DMS 273 (cell line): ENCODE measurements at regions not wholly inside any gene's neighbourhood (a gene's known extent, or its start where the extent isn't known, plus 50 kb on each side); places are given as distances from the start of the nearest gene placed in this dataset.

Experiments used
- DNase-seq: peaks from one replicate; lab custom pipeline; 2025; ENCODE audit not compliant: unreplicated experiment; lab: John Stamatoyannopoulos, UW

DNA sequence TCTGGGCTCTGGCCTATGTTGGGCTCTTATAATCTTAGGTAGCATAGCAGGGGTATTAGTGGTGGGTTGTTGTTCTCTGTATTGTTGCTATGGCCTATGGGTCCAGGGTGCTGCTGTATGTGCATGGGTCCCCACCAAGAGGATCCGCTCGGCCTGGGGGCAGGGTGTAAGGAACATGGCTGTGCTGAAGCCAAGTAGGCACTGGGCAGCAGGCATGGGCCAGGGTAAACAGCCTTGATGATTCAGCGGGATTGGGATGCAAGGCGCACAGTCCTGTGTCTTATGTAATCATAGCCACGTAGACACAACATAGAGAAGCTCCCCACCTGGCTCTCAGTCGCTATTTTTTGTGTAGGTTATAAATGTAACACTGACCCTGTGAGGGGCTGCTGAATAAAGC is 306.9 kb downstream of the ZPLD1 start:
- no peak for DNase-seq

DNA sequence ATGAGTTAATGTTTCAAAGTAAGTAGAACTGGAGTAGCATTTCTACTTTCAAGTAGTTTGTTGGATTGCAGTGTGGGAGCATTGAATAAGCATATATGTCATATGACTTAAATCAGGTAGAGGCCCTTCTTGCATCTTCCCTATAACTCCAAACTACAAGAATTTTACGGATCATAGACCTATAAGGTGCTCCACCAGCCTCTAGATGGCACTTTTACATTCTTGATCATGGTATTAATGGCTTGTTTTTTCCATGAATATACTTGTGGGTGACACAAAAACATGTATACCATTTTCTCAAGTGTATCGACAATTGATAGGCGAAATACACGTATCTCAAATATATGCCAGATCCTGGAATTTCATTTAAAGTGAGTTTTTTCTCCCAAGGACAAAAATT is 311.1 kb downstream of the ZPLD1 start:
- peak; percentile 24 for DNase-seq

DNA sequence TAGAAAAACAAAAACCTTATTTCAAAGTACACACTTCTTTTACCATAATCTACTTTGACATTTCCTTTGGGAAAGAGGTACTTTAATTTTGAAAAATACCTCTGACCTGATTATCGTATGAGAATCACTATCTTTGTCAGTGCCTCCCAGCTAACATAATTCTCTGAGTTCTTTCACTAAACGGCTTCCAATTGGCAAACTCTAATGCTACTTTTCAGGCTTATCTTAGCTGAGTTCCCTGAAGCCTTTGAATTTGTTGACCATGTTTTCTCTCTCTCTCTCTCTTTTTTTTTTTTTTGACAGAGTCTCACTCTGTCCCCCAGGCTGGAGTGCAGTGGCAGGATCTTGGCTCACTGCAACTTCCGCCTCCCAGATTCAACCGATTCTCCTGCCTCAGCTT is 312.8 kb downstream of the ZPLD1 start:
- DNase-seq = no peak

- no peak for DNase-seq
Observed at GRCh38 chr3:102748646-102749045, 313.8 kb downstream of the ZPLD1 start.

- DNase-seq = no peak
Observed at GRCh38 chr3:102750322-102750721, 315.5 kb downstream of the ZPLD1 start.

DNA sequence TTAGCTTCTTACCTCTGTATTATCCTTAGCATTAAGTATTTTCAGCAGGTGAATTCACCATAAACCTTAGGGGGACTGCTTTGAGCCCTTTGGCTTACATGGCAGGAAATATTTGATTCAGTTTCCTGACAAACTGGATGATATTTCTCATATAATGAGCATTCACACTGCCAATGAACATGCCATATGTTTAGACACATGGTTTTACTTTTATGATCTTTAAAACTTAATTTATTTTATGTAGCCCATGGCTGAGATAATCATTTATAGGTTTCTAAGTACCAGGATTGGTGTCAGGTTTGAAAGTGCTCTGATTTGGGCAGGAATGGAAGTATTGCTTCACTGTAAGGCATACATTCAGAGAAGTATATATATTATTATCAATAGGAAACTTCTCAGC is 319.1 kb downstream of the ZPLD1 start:
- no peak for DNase-seq

- no peak for DNase-seq
Observed at GRCh38 chr3:102756706-102757105, 321.9 kb downstream of the ZPLD1 start.

DNA sequence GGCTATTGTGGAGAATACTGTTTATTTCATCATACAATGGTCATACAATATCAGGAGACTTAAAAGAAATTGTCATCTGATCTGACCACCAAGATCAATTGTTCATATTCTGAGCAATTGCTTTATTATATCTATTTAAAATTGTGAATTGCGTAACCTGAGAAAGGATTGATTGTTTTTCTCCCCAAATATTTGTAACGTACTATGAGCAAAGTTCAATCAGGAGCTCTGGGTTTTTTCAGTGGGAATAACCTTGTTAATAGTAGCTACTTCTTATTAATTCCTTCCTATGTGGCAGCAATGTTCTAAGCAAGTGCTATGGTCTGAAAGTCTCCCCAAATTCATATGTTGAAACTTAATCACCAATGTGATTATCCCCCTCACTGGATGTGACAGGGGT is 323.1 kb downstream of the ZPLD1 start:
- DNase-seq = no peak

GRCh38 chr3:102761766-102762165 is 327.0 kb downstream of the ZPLD1 start:
- DNase-seq = no peak

GRCh38 chr3:102790747-102791325 is 356.0 kb downstream of the ZPLD1 start:
- DNase-seq = no peak

DNA sequence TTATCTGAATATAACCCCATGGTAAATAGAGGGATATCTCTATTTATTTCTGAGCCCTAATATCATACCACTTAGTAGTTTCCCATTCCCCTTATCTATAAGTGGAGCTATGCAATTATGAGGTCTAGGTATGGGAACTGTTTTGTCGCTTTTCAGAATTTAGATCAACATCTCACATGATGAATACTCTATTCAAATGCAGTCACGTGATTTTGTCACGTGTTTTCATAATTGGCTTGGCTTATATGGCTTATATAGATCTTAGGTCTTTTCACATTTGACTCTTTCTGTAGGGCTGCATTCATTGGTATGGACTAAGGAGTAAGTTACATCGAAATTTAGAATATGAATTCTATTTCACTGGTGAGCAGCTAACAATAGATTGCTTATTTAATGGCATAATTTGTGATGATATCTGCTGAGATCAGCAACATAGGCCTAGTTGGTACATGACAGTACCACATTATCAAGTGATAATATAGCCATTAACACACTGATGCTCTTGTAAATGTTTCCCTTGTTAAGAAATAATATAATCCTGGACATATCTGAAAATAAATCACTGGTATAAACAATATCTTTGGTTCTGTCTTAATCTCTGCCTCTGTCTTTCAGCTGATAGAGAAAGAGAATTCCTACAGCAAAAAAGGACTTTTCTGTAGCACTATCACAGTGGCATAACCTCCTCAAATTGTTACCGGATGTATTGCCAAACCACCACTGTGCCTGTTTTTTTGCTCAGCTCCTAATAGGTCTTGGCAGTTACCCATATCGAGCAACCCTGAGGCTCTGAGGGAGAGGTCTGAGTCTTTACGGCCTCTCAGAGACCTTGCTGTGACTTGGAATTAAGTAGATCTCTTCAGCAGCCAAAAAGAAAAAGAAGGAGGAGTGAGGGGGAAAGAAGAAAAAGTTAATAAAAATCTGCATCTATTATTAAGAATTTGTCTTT is 357.1 kb downstream of the ZPLD1 start:
- DNase-seq = no peak

DNA sequence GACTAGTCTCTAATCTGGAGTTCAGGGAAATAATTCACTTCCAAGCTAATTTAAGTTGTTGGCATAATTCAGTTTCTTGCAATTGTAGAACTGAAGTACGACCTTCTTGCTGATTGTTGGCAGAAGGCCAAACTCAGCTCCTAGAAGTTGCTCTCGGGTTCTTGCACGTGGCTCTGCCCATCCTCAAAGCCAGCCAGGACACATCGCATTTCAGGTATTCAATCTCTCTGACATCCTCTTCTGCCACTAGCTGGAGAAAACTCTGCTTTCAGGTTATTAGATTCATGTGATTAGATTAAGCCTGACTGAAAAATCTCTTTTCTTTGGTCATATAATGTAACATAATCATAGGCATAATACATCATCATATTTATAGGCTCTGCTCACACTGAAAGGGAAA is 362.0 kb downstream of the ZPLD1 start:
- DNase-seq = no peak

DNA sequence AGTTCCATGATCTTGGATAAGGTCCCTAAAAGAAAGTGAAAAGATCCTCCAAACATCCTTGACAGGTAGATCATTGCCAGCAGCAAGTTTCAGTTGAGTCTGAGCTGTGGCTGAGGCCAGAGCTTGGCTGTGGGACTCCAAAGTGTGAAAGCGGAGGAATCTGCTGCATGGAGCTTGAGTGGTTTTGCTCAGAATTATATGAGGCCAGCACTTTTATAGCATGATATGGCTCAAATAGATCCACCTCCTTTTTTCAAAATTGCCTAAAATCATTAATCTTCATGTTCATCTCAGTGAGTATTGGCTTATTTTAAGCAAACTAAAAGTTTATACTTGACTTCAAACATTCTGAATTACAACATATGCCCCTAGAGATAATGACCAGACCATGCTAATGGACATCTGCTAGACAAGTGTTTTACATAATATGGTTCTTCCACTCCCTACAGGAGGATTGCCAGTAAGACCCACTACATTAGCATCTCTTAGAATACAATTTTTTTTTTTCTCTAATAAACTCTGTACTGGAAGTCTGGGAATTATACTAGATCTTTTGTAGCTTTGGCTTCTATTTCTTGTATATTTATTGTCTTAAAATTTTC is 368.1 kb downstream of the ZPLD1 start:
- no peak for DNase-seq

GRCh38 chr3:102810937-102811336 is 376.1 kb downstream of the ZPLD1 start:
- no peak for DNase-seq

DNA sequence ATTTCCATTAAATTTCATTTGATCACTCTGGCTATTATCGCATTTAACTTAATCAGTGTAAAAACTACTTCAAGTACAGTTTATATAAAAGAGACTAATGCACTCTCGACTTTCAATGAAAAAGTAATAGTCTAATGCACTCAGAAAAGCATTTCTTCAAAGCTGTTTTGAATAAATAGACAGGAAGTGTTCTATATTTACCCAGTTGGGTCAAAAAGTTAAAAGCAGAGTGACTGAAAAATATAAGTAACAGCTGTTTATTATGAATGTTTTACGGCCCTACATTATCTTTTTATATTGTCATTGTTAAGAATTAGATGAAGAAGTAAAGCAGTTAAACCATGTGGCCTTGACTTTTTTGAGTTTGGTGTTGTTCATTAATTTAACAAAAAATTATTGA is 391.8 kb downstream of the ZPLD1 start:
- no peak for DNase-seq

DNA sequence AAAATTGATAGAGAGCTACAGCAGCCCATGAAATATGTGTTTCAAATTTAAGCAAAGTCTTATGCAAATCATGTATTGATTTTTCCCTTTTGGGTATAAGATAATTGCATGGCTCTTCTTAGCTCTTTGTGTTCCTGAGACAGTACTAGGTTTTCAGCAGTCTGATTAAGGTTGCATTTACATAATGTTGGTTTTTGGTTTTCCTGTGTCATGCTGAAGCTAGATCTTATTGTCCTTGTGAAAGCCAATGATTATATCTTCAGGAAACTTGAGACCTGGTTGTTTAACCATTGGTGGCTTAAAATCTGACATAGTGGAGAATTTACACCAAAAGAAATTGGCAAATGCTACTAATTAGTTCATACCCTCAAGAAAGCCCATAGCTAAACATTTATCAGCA is 392.6 kb downstream of the ZPLD1 start:
- DNase-seq = no peak

- no peak for DNase-seq
Observed at GRCh38 chr3:102830415-102830814, 395.6 kb downstream of the ZPLD1 start.

DNA sequence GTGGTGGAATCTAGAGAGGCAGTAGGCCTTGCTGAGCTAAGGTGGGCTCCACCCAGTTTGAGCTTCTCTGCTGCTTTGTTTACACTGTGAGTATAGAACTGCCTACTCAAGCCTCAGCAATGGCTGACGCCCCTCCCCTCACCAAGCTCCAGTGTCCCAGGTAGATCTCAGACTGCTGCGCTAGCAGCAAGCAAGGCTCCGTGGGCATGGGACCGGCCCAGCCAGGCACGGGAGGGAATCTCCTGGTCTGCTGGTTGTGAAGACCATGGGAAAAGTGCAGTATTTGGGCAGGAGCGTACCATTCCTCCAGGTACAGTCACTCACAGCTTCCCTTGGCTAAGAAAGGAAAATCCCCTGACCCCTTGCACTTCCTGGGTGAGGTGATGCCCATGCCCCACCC is 407.1 kb downstream of the ZPLD1 start:
- no peak for DNase-seq

DNA sequence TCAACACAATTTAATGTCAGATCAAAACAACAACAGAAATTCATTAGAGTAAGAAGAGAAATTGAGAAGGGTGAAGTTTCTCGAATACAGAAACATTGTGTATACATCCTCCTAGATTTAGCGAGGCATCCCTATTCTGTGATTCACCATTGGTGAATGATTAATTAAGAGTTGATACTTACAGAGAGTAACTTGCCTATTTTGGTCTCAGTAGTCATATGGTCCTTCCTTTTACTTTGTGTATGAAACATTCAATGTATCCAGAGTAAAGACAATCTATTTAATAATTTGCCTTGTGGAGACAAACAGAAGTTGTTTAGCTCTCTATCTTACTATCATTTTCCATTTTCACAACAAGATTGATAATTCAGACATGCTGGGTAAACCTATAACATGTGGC is 432.0 kb downstream of the ZPLD1 start:
- no peak for DNase-seq

- DNase-seq = no peak
Observed at GRCh38 chr3:102883515-102883914, 448.7 kb downstream of the ZPLD1 start.

- no peak for DNase-seq
Observed at GRCh38 chr3:102885289-102885688, 450.5 kb downstream of the ZPLD1 start.

DNA sequence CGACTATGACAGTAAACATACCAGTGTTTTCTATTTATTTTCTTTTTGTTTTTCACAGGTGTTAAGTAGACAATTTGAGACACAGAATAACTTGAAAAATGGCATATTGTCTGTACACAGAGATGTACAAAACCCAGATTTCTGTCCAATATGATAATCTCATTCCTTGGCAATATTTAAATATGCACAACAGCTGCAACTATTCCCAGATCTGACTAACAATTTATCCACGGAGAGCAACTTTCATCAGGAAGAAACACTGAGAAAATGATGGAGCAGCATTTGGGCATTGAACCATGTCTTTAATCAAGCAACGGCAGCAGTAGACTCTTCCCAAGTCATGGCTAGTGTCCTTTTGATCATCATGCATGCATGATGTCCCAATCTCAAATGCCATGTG is 452.6 kb downstream of the ZPLD1 start:
- DNase-seq = no peak
